ENCODE measurements at regions not wholly inside any gene's neighbourhood (a gene's known extent, or its start where the extent isn't known, plus 50 kb on each side); places are given as distances from the start of the nearest gene placed in this dataset.
"Not testable (repeated sequence)": the region's sequence is repeated elsewhere in the genome, so short reads cannot be mapped to it uniquely, and the experiment has no call there.

GRCh38 chr7:86050918-86051317, 592.8 kb upstream of the GRM3 start:
- H3K36me3 ChIP-seq = no peaks in the 10 kb centered on the region
- 38% methylated on average over 1 of the region's 1 CpG for WGBS
- no peaks in the 10 kb centered on the region for H3K4me1 ChIP-seq
- no peaks in the 10 kb centered on the region for H3K9me3 ChIP-seq
- TF ChIP-seq POLR2AphosphoS5 (IDR thresholded peaks at IDR 0.05) (no peak), EP300 (IDR thresholded peaks at IDR 0.05) (no peak), POLR2A (IDR thresholded peaks at IDR 0.05) (no peak)
- TF ChIP-seq, protein P1, sequence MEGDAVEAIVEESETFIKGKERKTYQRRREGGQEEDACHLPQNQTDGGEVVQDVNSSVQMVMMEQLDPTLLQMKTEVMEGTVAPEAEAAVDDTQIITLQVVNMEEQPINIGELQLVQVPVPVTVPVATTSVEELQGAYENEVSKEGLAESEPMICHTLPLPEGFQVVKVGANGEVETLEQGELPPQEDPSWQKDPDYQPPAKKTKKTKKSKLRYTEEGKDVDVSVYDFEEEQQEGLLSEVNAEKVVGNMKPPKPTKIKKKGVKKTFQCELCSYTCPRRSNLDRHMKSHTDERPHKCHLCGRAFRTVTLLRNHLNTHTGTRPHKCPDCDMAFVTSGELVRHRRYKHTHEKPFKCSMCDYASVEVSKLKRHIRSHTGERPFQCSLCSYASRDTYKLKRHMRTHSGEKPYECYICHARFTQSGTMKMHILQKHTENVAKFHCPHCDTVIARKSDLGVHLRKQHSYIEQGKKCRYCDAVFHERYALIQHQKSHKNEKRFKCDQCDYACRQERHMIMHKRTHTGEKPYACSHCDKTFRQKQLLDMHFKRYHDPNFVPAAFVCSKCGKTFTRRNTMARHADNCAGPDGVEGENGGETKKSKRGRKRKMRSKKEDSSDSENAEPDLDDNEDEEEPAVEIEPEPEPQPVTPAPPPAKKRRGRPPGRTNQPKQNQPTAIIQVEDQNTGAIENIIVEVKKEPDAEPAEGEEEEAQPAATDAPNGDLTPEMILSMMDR (IDR thresholded peaks at IDR 0.05) = no peak
- DNase-seq (ENCODE audit: low spot score in 2 of 2) = no peak
- no peak overlapping the region for H3K4me3 ChIP-seq
- H3K27me3 ChIP-seq = no peaks in the 10 kb centered on the region
- H3K27ac ChIP-seq = no peak overlapping the region

DNA sequence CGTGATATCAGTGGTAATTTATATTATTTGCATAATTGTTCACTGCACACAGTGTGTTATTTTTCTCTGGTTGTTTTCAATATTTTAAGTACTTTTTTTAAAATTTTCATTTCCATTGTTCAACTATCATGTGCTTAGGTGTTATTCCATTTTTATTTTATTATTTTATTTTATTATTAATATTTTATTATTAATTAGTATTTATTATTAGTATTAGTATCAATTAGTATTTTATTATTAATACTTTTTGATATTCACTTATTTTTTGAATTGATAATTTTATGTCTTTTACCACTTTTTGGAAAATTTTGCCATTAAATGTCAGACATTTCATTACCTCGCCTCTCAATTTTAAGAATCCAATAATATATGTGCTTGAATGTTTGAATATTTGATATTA, 593.8 kb upstream of the GRM3 start:
- TF ChIP-seq, protein P1 (IDR thresholded peaks at IDR 0.05) = no peak
- TF ChIP-seq EP300 (IDR thresholded peaks at IDR 0.05) = no peak
- no peak for TF ChIP-seq POLR2AphosphoS5 (IDR thresholded peaks at IDR 0.05)
- TF ChIP-seq POLR2A (IDR thresholded peaks at IDR 0.05) = no peak
- no peaks in the 10 kb centered on the region for H3K4me1 ChIP-seq
- no peaks in the 10 kb centered on the region for H3K9me3 ChIP-seq
- 79% methylated on average over 2 of the region's 2 CpGs for WGBS
- no peak overlapping the region for H3K27ac ChIP-seq
- no peak for DNase-seq (ENCODE audit: low spot score in 2 of 2)
- no peaks in the 10 kb centered on the region for H3K27me3 ChIP-seq
- H3K4me3 ChIP-seq = no peak overlapping the region
- H3K36me3 ChIP-seq = no peaks in the 10 kb centered on the region

DNA sequence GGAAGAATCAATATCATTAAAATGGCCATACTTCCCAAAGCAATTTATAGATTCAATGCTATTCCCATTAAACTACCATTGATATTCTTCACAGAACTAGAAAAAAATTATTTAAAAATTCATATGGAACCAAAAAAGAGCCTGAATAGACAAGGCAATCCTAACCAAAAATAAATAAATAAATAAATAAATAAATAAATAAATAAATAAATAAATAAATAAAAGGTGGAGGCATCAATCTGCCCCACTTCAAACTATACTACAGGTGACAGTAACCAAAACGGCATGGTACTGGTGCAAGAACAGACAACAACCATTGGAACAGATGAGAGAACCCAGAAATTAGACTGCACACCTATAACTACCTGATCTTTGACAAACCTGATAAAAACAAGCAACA, 598.5 kb upstream of the GRM3 start:
- not testable (repeated sequence) for H3K27me3 ChIP-seq; H3K4me3 ChIP-seq; DNase-seq (ENCODE audit: low spot score in 2 of 2); H3K4me1 ChIP-seq; H3K27ac ChIP-seq; H3K9me3 ChIP-seq; H3K36me3 ChIP-seq
- WGBS = 96% methylated on average over 1 of the region's 1 CpG

DNA sequence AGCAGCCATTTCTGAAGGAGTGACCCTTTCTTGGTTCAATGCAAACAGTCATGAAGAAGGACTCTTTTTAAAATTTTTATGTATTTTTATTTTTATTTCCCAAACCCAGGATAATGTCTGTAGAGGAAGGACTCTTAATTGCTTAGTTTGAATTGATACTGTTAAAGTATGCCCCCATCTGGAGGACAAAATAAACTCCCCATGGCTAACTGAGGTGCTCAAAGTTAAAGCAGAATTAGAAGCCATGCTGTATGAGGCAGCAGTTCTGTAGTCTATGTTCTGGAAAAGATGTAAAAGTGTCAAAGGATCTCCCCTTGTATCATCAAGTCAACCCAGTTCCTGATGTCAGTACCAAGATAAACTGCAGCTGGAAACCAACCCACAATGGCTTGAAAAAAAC, 617.9 kb upstream of the GRM3 start:
- Histone ChIP-seq H3K36me3 (no peaks in the 10 kb centered on the region), H3K4me1 (no peaks in the 10 kb centered on the region), H3K27me3 (no peaks in the 10 kb centered on the region), H3K4me3 (no peak overlapping the region), H3K27ac (no peak overlapping the region), H3K9me3 (no peaks in the 10 kb centered on the region)
- no peak for TF ChIP-seq POLR2A (IDR thresholded peaks at IDR 0.05)
- no peak for TF ChIP-seq EP300 (IDR thresholded peaks at IDR 0.05)
- TF ChIP-seq, protein P1 (IDR thresholded peaks at IDR 0.05) = no peak
- TF ChIP-seq POLR2AphosphoS5 (IDR thresholded peaks at IDR 0.05) = no peak
- DNase-seq (ENCODE audit: low spot score in 2 of 2) = no peak

GRCh38 chr7:86013662-86014061, 630.0 kb upstream of the GRM3 start:
- Histone ChIP-seq H3K27me3 (no peaks in the 10 kb centered on the region), H3K4me3 (no peak overlapping the region), H3K9me3 (no peaks in the 10 kb centered on the region), H3K4me1 (no peaks in the 10 kb centered on the region), H3K27ac (no peak overlapping the region), H3K36me3 (no peaks in the 10 kb centered on the region)
- TF ChIP-seq EP300 (IDR thresholded peaks at IDR 0.05) (no peak), POLR2AphosphoS5 (IDR thresholded peaks at IDR 0.05) (no peak), POLR2A (IDR thresholded peaks at IDR 0.05) (no peak)
- TF ChIP-seq, protein P1 (IDR thresholded peaks at IDR 0.05) = no peak
- no peak for DNase-seq (ENCODE audit: low spot score in 2 of 2)

GRCh38 chr7:86012971-86013370, 630.7 kb upstream of the GRM3 start:
- Histone ChIP-seq H3K4me1 (no peaks in the 10 kb centered on the region), H3K9me3 (no peaks in the 10 kb centered on the region), H3K27me3 (no peaks in the 10 kb centered on the region), H3K36me3 (no peaks in the 10 kb centered on the region), H3K4me3 (no peak overlapping the region), H3K27ac (no peak overlapping the region)
- TF ChIP-seq, protein P1 (IDR thresholded peaks at IDR 0.05) = no peak
- no peak for TF ChIP-seq EP300 (IDR thresholded peaks at IDR 0.05)
- no peak for TF ChIP-seq POLR2AphosphoS5 (IDR thresholded peaks at IDR 0.05)
- no peak for TF ChIP-seq POLR2A (IDR thresholded peaks at IDR 0.05)
- DNase-seq (ENCODE audit: low spot score in 2 of 2) = no peak
